ENCODE measurements at regions not wholly inside any gene's neighbourhood (a gene's known extent, or its start where the extent isn't known, plus 50 kb on each side); places are given as distances from the start of the nearest gene placed in this dataset.

- TF ChIP-seq POLR2A (IDR thresholded peaks at IDR 0.05; ENCODE audit: low read depth, low read length), result no peak
- no peak for TF ChIP-seq POLR2AphosphoS5 (IDR thresholded peaks at IDR 0.05; ENCODE audit: low read depth, low read length)
- no peak for TF ChIP-seq TAF1 (IDR thresholded peaks at IDR 0.05; ENCODE audit: borderline replicate concordance, low read depth, low read length)
Observed at GRCh38 chr11:31912808-31913207, 101.7 kb upstream of the PAX6 start.

Data from GM12892 (cell line).